SIG-M5 treated with dmso at 0.1 percent for 504 hours (cell line): ENCODE measurements at regions not wholly inside any gene's neighbourhood (a gene's known extent, or its start where the extent isn't known, plus 50 kb on each side); places are given as distances from the start of the nearest gene placed in this dataset.

ENCODE experiments used
- DNase-seq: peaks from one replicate; lab custom pipeline; 2025; ENCODE audit not compliant: unreplicated experiment; lab: John Stamatoyannopoulos, UW

- no peak for DNase-seq
Observed at GRCh38 chr2:122822319-122822718, 1066.9 kb downstream of the TSN start.

- DNase-seq: no peak
Observed at GRCh38 chr2:122830157-122830556, 1074.7 kb downstream of the TSN start.

- DNase-seq: no peak
Observed at GRCh38 chr2:122831649-122832048, 1076.2 kb downstream of the TSN start.

GRCh38 chr2:122843503-122843902 is 1088.1 kb downstream of the TSN start:
- DNase-seq: no peak

GRCh38 chr2:122851161-122851560 is 1095.7 kb downstream of the TSN start:
- DNase-seq: no peak

GRCh38 chr2:122851972-122852531 is 1096.6 kb downstream of the TSN start:
- no peak for DNase-seq

- DNase-seq: no peak
Observed at GRCh38 chr2:122856696-122857095, 1101.2 kb downstream of the TSN start.

- DNase-seq: no peak
Observed at GRCh38 chr2:122858075-122858702, 1102.7 kb downstream of the TSN start.

- no peak for DNase-seq
Observed at GRCh38 chr2:122858813-122859212, 1103.4 kb downstream of the TSN start.

GRCh38 chr2:122859260-122859659 is 1103.8 kb downstream of the TSN start:
- no peak for DNase-seq

- no peak for DNase-seq
Observed at GRCh38 chr2:122863532-122863931, 1108.1 kb downstream of the TSN start.

GRCh38 chr2:122864728-122865127 is 1109.3 kb downstream of the TSN start:
- no peak for DNase-seq

- DNase-seq: no peak
Observed at GRCh38 chr2:122866095-122866494, 1110.6 kb downstream of the TSN start.

GRCh38 chr2:122867941-122868340 is 1112.5 kb downstream of the TSN start:
- DNase-seq: no peak

- DNase-seq: no peak
Observed at GRCh38 chr2:122868646-122869275, 1113.3 kb downstream of the TSN start.

- no peak for DNase-seq
Observed at GRCh38 chr2:122873951-122874350, 1118.5 kb downstream of the TSN start.

- DNase-seq: no peak
Observed at GRCh38 chr2:122875091-122875865, 1119.8 kb downstream of the TSN start.

GRCh38 chr2:122883849-122884248 is 1128.4 kb downstream of the TSN start:
- no peak for DNase-seq

GRCh38 chr2:122884889-122885288 is 1129.4 kb downstream of the TSN start:
- DNase-seq: no peak

- no peak for DNase-seq
Observed at GRCh38 chr2:122885436-122885835, 1130.0 kb downstream of the TSN start.

- no peak for DNase-seq
Observed at GRCh38 chr2:122886479-122887145, 1131.2 kb downstream of the TSN start.
